GM19239 (cell line): ENCODE measurements at regions not wholly inside any gene's neighbourhood (a gene's known extent, or its start where the extent isn't known, plus 50 kb on each side); places are given as distances from the start of the nearest gene placed in this dataset.

Source experiments
- DNase-seq: peaks from one replicate; pipeline ENCODE4 v3.0.0; 2011; ENCODE audit warnings: low spot score; ENCODE audit not compliant: insufficient read length
- FAIRE-seq: peaks from 2 replicates; lab custom pipeline; 2011; peaks lifted over from hg19 to GRCh38; lab: Jason Lieb, UNC

GRCh38 chr1:163845279-163845678, 523.5 kb downstream of the NUF2 start:
- FAIRE-seq (no peak), DNase-seq (no peak)

GRCh38 chr1:163863731-163864130, 542.0 kb downstream of the NUF2 start:
- no peak for FAIRE-seq
- no peak for DNase-seq

GRCh38 chr1:163864207-163864606, 542.5 kb downstream of the NUF2 start:
- no peak for DNase-seq
- no peak for FAIRE-seq

GRCh38 chr1:163866564-163866963, 544.8 kb downstream of the NUF2 start:
- DNase-seq (no peak), FAIRE-seq (no peak)

- no peak for FAIRE-seq
These were observed 548.9 kb downstream of the NUF2 start for GRCh38 chr1:163870666-163871065.

DNA sequence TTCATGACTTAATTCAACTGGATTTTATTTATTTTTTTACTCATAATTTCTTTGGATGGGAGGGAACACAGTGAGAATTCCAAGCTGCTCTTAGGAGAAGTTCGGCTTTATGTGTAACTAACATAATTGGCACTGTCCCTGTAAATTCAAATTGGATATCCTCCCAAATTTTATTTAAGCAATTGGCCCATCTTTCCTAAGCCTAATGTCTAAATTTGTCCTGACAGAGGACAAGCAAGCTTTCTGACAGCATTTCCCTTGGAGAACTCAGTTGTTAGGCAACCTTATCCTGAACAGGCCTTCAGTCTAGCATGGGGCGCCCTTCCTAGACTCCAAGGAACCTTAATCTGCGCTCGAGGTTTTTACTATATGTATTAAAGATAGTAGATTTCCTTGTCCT, 550.3 kb downstream of the NUF2 start:
- FAIRE-seq (no peak), DNase-seq (no peak)

More at GRCh38 chr1:163870666-163871065, 548.9 kb downstream of the NUF2 start:
- no peak for DNase-seq

- FAIRE-seq (no peak), DNase-seq (no peak)
These were observed 552.3 kb downstream of the NUF2 start for GRCh38 chr1:163874070-163874469.

GRCh38 chr1:163875200-163875926, 553.6 kb downstream of the NUF2 start:
- DNase-seq (no peak), FAIRE-seq (no peak)

DNA sequence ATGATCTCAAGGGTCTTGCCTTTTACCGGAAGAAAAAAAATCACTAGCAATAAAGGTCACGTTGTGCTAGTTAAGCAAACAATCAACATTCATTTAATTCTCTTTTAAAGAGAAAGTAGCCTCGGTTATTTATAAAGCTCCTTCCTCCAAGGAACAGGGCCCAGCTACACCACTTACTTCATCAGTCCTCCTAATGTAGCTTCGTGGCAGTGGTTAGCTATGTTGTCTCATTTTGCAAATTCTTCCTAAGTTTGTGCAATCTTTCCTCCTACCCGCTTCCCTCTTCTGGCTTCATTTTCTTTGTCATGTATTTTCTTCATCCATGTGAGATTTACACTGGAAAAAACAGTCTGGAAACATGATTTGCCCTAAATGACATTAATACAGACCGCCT, 554.2 kb downstream of the NUF2 start:
- DNase-seq = no peak
- no peak for FAIRE-seq

- no peak for FAIRE-seq
- DNase-seq = no peak
These were observed 554.8 kb downstream of the NUF2 start for GRCh38 chr1:163876546-163876945.

DNA sequence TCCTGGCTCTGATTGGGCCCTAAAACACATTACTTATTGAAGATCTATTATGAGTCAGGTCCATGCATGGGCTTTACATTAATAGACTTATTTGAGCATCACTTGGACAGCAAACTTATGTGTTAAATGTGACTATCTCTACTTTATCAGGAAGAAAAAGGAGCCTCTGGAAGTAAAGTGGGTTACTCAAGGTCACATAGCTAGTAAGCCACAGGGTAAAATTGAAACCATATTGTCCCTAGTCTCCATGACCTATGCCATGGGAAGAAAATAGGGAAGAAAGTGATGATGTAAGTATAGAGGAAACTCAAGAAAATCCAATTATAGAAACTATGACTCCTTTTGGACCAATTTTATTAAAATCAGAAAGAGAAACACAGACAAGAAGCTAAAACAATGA, 555.3 kb downstream of the NUF2 start:
- no peak for DNase-seq
- no peak for FAIRE-seq

GRCh38 chr1:163885510-163885909, 563.8 kb downstream of the NUF2 start:
- no peak for FAIRE-seq
- no peak for DNase-seq

DNA sequence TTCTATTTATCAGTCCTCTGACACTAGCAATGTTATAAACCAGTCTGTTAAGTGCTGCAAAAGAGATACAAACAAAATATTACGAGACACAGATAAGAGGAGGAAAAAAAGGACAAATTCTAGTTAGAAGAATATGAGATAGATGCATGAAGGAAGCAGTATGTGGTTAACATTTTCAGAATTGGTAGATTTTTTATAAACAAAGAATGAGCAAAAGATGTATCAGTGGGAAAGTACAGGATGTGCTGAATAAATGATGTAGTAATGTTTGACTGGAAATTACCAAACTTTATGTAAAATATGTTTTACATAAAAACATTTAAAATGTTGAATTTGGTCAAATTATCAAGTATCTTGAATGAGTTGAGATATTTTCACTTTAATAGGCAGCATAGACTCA, 574.2 kb downstream of the NUF2 start:
- FAIRE-seq = no peak

DNA sequence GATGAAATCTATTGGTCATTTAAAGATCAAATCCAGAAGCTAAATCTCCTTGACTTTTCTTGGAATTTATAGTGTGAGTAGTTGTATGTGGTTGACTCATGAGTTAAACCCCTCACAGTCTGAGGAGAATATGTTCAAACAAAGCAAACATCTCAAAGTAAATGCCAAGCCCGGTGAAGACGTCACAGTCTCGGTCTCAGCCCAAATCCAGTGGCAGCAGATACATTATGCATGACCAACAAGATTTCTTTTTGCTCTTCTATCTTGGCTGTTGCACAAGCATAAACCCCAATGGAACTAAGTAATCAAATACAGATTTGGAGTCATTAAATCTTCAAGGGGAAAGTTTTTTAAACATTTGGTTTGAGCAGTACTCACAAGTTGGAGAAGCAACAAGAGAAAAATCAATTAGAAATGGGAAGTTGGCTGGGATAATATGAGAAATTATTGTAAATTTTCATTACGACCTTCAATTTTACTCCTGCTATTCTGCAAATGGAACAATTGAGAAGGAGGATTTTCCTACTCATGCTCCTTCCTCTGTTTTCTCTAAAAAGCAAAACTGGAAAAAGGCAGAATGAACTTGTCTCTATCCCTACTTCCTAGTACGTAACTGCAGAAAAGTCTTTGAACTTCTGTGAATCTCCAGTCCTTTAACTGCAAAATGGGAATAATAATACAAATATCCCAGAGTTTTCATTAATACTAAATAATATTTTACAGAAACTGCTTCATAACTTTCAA, 575.8 kb downstream of the NUF2 start:
- DNase-seq (no peak), FAIRE-seq (no peak)

More for the DNA sequence above, 574.2 kb downstream of the NUF2 start:
- no peak for DNase-seq

- DNase-seq = no peak
- FAIRE-seq = no peak
These were observed 584.5 kb downstream of the NUF2 start for GRCh38 chr1:163906283-163906682.

GRCh38 chr1:163912170-163912884, 590.6 kb downstream of the NUF2 start:
- FAIRE-seq (no peak), DNase-seq (no peak)

DNA sequence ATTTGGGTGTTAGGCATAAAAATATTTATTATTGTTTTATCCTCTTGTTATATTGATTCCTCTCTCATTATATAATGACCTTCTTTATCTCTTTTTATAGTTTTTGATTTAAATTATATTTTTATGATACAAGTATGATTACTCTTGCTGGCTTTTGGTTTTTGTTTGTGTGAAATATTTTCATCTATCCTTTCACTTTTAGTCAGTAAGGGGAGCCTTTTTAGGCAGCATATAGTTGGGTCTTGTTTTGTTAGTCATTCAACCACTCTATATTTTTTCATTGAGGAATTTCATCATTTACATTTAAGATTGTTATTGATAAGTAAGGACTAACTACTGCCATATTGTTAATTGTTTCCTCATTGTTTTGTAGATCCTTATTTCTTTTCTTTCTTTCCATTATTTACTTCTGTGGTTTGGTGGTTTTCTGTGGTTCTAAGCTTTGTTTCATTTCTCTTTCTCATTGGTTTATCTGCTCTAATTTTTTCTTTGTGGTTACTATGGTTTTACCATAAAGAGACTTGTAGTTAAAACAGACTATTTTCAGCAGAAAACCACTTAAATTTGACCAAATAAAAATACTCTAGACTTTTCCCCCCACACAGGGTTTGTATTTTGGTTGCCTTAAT, 593.1 kb downstream of the NUF2 start:
- FAIRE-seq (no peak), DNase-seq (no peak)

DNA sequence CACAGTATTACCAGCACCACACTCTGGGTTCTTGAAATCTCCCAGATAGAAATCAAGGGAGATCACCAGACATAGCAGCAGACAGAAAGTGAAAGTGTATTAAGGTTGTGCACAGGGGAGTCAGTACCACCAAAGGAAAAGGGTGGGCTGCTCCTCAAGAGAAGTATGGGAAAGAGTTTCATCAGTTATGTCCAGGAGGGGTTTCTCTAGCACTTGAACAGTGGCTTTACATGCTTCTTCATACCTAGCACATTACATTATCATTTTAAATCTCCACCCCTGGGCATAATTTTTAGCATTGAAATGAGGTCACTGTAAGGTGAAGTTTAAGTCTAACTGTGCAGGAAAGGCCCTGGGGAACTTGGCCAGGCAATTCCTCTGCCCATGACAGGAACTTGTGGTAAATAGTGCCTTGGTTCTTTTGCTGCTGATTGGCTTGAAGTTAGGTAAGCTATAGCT, 601.0 kb downstream of the NUF2 start:
- no peak for DNase-seq
- FAIRE-seq = no peak

GRCh38 chr1:163924041-163924440, 602.3 kb downstream of the NUF2 start:
- no peak for FAIRE-seq
- DNase-seq = no peak

- DNase-seq = no peak
- no peak for FAIRE-seq
These were observed 605.7 kb downstream of the NUF2 start for GRCh38 chr1:163927493-163927892.

DNA sequence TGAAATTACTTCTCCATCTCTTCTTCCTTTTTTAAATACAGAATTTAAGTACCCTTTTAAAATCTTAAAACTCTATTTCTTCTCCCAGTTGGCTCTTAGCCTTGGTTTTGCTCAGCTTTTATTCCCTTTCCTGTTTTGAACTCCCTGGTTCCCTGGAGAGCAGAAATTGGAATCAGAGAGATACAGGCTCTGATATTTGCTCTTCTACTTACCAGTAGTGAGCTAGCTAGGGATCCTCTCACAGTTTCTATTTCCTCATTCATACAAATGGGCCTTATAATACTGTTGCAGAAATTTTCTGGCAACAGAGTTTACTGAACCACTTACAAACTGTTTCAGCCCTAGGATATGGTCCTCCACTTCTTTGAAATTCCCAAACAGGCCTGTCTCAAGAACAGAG, 606.3 kb downstream of the NUF2 start:
- DNase-seq = no peak
- no peak for FAIRE-seq
